ENCODE measurements at regions not wholly inside any gene's neighbourhood (a gene's known extent, or its start where the extent isn't known, plus 50 kb on each side); places are given as distances from the start of the nearest gene placed in this dataset.

- TF ChIP-seq POLR2A (IDR thresholded peaks at IDR 0.05; ENCODE audit: low read depth, low read length) (no peak), CTCF (conservative IDR thresholded peaks at IDR 0.05; ENCODE audit: low read depth, low read length) (peak; percentile 63), SMC3 (IDR thresholded peaks at IDR 0.05; ENCODE audit: low read depth, low read length) (peak; percentile 62), CHD1 (IDR thresholded peaks at IDR 0.05; ENCODE audit: low read depth, low read length) (no peak), CEBPB (IDR thresholded peaks at IDR 0.05; ENCODE audit: low read depth, low read length) (no peak), RFX5 (IDR thresholded peaks at IDR 0.05; ENCODE audit: low read depth, low read length) (no peak), MAFK (IDR thresholded peaks at IDR 0.05; ENCODE audit: low read depth, low read length) (no peak), FOS (IDR thresholded peaks at IDR 0.05; ENCODE audit: low read depth, low read length) (no peak), MXI1 (IDR thresholded peaks at IDR 0.05; ENCODE audit: borderline replicate concordance, low read depth, low read length) (no peak), USF2 (IDR thresholded peaks at IDR 0.05; ENCODE audit: low read depth, low read length) (no peak), MAZ (IDR thresholded peaks at IDR 0.05; ENCODE audit: borderline replicate concordance, low read depth, low read length) (no peak), ELK1 (IDR thresholded peaks at IDR 0.05; ENCODE audit: borderline replicate concordance, low read depth, low read length) (no peak), RAD21 (IDR thresholded peaks at IDR 0.05; ENCODE audit: low read length) (peak; percentile 68)
Measured at GRCh38 chr7:55271069-55271626, 94.0 kb upstream of the LANCL2 start.

All from IMR-90 (cell line).